HG03520 (cell line): ENCODE measurements at regions not wholly inside any gene's neighbourhood (a gene's known extent, or its start where the extent isn't known, plus 50 kb on each side); places are given as distances from the start of the nearest gene placed in this dataset.
"Not testable (repeated sequence)": the region's sequence is repeated elsewhere in the genome, so short reads cannot be mapped to it uniquely, and the experiment has no call there.

Experiments used
- ATAC-seq: cut with Tn5 transposase; IDR thresholded peaks from one replicate; pipeline ENCODE4 v1.9.1; 2021; ENCODE audit warnings: mild to moderate bottlenecking, moderate library complexity; ENCODE audit not compliant: unreplicated experiment

- no peak for ATAC-seq
Observed at GRCh38 chr7:81487516-81487915, 282.3 kb downstream of the HGF start.

GRCh38 chr7:81484261-81484660 lies 285.6 kb downstream of the HGF start:
- no peak for ATAC-seq

GRCh38 chr7:81482600-81483186 lies 287.2 kb downstream of the HGF start:
- peak; percentile 71 for ATAC-seq

GRCh38 chr7:81478664-81479063 lies 291.2 kb downstream of the HGF start:
- no peak for ATAC-seq

- ATAC-seq, result not testable (repeated sequence)
Observed at GRCh38 chr7:81478201-81478600, 291.6 kb downstream of the HGF start.

GRCh38 chr7:81473236-81473635 lies 296.6 kb downstream of the HGF start:
- ATAC-seq, result no peak

- no peak for ATAC-seq
Observed at GRCh38 chr7:81470724-81471379, 299.0 kb downstream of the HGF start.

GRCh38 chr7:81469869-81470723 lies 299.8 kb downstream of the HGF start:
- no peak for ATAC-seq

- no peak for ATAC-seq
Observed at GRCh38 chr7:81469153-81469868, 300.5 kb downstream of the HGF start.

GRCh38 chr7:81468526-81468925 lies 301.3 kb downstream of the HGF start:
- no peak for ATAC-seq

- ATAC-seq, result no peak
Observed at GRCh38 chr7:81467964-81468363, 301.9 kb downstream of the HGF start.

- ATAC-seq, result no peak
Observed at GRCh38 chr7:81462672-81463071, 307.2 kb downstream of the HGF start.

GRCh38 chr7:81460250-81461045 lies 309.4 kb downstream of the HGF start:
- no peak for ATAC-seq

GRCh38 chr7:81459485-81459884 lies 310.4 kb downstream of the HGF start:
- no peak for ATAC-seq

- ATAC-seq, result no peak
Observed at GRCh38 chr7:81457852-81458522, 311.9 kb downstream of the HGF start.

- not testable (repeated sequence) for ATAC-seq
Observed at GRCh38 chr7:81453770-81454169, 316.1 kb downstream of the HGF start.

GRCh38 chr7:81449105-81449504 lies 320.7 kb downstream of the HGF start:
- no peak for ATAC-seq

GRCh38 chr7:81447351-81447952 lies 322.4 kb downstream of the HGF start:
- no peak for ATAC-seq

GRCh38 chr7:81446212-81446611 lies 323.6 kb downstream of the HGF start:
- ATAC-seq, result no peak

GRCh38 chr7:81445462-81445861 lies 324.4 kb downstream of the HGF start:
- ATAC-seq, result no peak
